ENCODE measurements at regions not wholly inside any gene's neighbourhood (a gene's known extent, or its start where the extent isn't known, plus 50 kb on each side); places are given as distances from the start of the nearest gene placed in this dataset.

DNA sequence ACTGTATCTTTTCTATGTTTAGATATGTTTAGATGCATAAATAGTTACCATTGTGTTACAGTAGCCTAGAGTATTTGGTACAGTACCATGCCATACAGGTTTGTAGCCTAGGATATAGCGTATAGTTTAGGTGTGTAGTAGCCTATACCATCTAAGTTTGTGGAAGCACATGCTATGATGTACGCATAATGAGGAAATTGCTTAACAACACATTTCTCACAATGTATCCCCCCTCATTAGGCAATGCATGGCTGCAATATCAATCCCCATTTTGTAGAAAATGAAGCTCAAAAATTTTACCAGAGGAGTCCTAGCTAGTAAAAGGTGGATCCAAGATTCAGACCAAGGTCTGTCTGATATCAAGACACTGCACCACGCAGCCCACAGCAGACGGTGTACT lies 376.4 kb upstream of the NFE2L3 start:
- no peak for DNase-seq (ENCODE audit: insufficient read length, low spot score)

DNA sequence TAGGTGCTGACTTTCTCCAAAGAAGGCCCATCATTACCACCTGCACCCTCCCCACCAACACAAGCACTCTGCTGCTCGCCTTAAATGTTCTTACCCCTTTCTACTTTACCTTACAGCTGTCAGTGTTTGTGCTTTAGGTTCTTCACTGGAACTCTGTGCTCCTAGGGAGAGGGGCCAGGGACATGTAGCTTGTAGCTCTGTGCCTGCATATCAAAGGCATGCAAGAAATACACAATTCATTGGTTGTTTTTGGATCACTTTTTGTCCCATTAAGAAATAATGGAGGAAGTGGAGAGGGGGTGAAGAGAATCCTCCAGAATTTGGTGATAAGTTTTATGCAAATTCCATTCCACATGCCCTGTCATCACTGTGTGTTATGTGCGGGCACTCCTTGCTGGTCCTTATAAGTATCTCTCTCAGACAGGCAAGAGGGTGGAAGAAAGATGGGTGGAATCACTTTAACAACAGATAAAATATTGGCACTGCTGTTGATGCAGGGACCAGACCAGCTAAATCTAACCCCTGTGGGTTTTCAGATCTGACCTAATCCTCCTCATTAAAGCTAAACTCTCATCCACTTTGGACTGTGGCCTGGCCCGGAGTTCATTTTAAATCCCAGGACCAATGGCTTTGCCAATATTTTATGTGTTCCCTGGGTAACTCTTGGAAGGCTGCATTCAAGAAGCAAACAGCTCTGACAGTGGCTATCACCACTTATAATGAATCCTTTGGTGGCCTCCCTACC lies 375.8 kb upstream of the NFE2L3 start:
- DNase-seq (ENCODE audit: insufficient read length, low spot score) (no peak), FAIRE-seq (no peak)
- TF ChIP-seq, protein P1, sequence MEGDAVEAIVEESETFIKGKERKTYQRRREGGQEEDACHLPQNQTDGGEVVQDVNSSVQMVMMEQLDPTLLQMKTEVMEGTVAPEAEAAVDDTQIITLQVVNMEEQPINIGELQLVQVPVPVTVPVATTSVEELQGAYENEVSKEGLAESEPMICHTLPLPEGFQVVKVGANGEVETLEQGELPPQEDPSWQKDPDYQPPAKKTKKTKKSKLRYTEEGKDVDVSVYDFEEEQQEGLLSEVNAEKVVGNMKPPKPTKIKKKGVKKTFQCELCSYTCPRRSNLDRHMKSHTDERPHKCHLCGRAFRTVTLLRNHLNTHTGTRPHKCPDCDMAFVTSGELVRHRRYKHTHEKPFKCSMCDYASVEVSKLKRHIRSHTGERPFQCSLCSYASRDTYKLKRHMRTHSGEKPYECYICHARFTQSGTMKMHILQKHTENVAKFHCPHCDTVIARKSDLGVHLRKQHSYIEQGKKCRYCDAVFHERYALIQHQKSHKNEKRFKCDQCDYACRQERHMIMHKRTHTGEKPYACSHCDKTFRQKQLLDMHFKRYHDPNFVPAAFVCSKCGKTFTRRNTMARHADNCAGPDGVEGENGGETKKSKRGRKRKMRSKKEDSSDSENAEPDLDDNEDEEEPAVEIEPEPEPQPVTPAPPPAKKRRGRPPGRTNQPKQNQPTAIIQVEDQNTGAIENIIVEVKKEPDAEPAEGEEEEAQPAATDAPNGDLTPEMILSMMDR (IDR thresholded peaks at IDR 0.05; ENCODE audit: insufficient read depth, missing control alignments) = no peak

More for the DNA sequence above, 376.4 kb upstream of the NFE2L3 start:
- FAIRE-seq = no peak
- TF ChIP-seq, protein P1 (IDR thresholded peaks at IDR 0.05; ENCODE audit: insufficient read depth, missing control alignments) = no peak

DNA sequence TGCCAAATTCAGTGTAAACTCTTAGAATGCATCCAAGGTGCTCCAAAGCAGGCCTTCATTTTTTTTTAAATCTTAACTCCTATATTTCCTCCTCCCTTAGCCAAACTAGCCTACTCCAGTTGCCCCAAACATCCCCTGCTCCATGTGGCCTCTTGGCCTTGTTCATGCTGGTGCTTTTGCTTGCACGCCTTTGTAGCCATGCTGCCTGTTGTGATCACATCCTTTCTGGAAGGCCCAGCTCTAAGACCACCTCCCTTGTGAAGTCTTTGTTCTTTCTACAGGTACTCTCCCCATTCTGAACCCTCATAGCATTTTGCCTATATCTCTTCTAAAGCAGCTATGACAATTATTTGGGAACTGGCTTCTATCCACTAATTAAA lies 375.3 kb upstream of the NFE2L3 start:
- FAIRE-seq = no peak
- no peak for DNase-seq (ENCODE audit: insufficient read length, low spot score)
- TF ChIP-seq, protein P1 (IDR thresholded peaks at IDR 0.05; ENCODE audit: insufficient read depth, missing control alignments) = no peak

DNA sequence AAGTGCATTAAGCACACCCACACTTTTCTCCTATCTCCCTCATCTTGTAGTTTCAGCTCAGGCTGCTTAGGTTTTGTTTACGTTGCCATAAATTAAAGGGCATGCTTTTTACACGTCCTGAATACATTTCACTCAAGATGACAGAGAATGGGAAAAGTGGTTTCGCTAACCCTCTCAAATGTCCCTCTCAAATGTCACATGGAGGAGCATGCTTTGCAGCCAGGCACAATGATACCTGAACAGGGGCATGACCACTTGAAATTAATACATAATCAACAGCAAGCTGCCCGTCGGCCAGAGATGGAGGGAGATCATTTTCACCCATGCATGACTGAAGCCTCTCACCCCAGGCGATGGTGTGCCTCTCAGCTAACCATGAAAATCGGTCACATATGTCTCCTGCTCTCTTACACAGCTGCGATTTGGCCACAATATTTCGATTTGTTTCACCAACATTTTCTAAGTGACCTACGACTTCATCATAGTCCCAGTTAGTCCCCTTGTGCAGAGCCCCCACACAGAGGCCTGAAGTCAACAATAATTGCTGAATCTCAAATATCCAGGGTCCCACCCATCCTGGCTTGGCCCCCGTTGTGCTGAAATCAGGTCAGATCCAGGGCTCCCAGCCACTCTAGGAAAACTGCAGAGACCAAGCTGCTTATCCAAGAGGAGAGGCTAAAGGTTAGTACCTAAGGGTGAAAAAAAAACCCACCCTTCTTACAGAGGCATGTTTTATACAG lies 373.9 kb upstream of the NFE2L3 start:
- FAIRE-seq (no peak), DNase-seq (ENCODE audit: insufficient read length, low spot score) (no peak)
- TF ChIP-seq, protein P1 (IDR thresholded peaks at IDR 0.05; ENCODE audit: insufficient read depth, missing control alignments) = no peak

DNA sequence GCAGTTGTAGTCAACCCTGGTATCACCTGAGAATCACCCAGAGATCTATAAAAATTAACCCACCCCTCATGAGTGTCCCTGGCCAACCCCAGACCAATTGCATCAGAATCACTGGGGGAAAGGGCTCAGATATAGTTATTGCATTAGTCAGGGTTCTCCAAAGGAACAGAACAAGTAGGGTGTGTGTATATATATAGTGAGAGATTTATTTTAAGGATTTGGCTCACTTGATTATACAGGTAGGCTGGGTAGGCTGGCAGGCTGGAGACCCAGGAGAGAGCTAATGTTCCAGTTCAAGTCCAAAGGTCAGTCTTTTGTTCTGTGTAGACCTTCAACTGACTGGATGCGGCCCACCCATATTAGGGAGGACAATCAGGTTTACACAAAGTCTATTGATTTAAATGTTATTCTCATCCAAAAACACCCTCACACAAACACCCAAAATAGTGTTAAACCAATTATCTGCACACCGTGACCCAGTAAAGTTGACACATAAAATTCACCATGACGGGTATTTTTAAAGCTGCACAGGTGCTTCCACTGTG lies 372.9 kb upstream of the NFE2L3 start:
- DNase-seq (ENCODE audit: insufficient read length, low spot score) (no peak), FAIRE-seq (no peak)
- TF ChIP-seq, protein P1 (IDR thresholded peaks at IDR 0.05; ENCODE audit: insufficient read depth, missing control alignments) = no peak

DNA sequence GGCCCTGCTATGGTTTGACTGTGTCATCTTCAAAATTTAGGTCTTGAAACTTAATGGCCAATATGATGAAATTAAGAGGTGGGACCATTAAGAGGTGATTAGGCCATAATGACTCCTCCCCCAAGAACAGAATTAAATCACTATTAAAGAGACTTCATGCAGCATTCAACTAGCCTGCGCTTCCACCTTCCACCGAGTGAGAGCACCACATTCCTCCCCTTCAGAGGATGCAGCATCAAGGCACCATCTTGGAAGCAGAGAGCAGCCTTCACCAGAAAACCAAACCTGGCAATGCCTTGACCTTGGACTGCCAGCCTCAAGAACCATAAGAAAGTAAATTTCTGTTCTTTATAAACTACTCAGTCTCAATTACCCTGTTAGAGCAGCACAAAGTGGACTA lies 371.1 kb upstream of the NFE2L3 start:
- TF ChIP-seq, protein P1 (IDR thresholded peaks at IDR 0.05; ENCODE audit: insufficient read depth, missing control alignments) = no peak
- DNase-seq (ENCODE audit: insufficient read length, low spot score) (no peak), FAIRE-seq (no peak)

DNA sequence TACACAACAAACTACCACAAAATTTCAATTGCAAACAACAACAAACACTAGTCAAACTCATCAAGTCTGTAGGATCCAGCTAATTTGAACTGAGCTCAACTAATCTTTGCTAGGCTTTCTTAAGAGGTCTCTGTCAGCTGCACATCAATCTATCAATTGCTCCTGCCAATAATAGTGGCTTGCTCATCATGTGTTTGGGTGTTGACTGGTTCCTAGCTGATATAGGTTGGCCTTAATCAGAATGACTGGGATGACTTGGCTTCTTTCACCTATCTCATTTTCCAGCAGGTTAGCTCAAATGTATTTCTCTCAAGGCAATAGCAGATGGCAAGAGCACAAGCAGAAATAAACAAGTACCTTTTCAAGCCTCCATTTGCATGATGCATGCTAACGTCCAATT lies 370.3 kb upstream of the NFE2L3 start:
- TF ChIP-seq, protein P1 (IDR thresholded peaks at IDR 0.05; ENCODE audit: insufficient read depth, missing control alignments) = no peak
- FAIRE-seq (no peak), DNase-seq (ENCODE audit: insufficient read length, low spot score) (no peak)

Measured in D721Med (cell line).